GM23248 (cell line): ENCODE measurements at regions not wholly inside any gene's neighbourhood (a gene's known extent, or its start where the extent isn't known, plus 50 kb on each side); places are given as distances from the start of the nearest gene placed in this dataset.

ENCODE experiments used
- DNase-seq: peaks from one replicate; pipeline ENCODE4 v3.0.0-alpha.2; 2015
- H2AFZ ChIP-seq: fragments of 200-600 bp; sonication (generic); 2 replicates; pipeline ENCODE4 v1.6.1; 2016; ENCODE audit warnings: antibody characterized with exemption
- H3F3A ChIP-seq: fragments of 200-600 bp; sonication (generic); 2 replicates; pipeline ENCODE4 v1.6.1; 2016; ENCODE audit warnings: mild to moderate bottlenecking, antibody characterized with exemption, mixed run types; ENCODE audit not compliant: insufficient read depth
- H3K27ac ChIP-seq: fragments of 200-600 bp; sonication (generic); 2 replicates; pipeline ENCODE4 v1.5.1; 2016; ENCODE audit warnings: mild to moderate bottlenecking
- H3K27me3 ChIP-seq: fragments of 200-600 bp; sonication (generic); replicated peaks from 2 replicates; pipeline ENCODE4 v1.6.1; 2016; ENCODE audit warnings: mild to moderate bottlenecking; ENCODE audit not compliant: insufficient read depth
- H3K36me3 ChIP-seq: fragments of 200-600 bp; sonication (generic); 2 replicates; pipeline ENCODE4 v1.6.1; 2016; ENCODE audit warnings: low read depth, mild to moderate bottlenecking
- H3K4me1 ChIP-seq: fragments of 200-600 bp; sonication (generic); 2 replicates; pipeline ENCODE4 v1.6.1; 2016; ENCODE audit warnings: mild to moderate bottlenecking; ENCODE audit not compliant: insufficient read depth
- H3K4me2 ChIP-seq: fragments of 200-600 bp; sonication (generic); one replicate; pipeline ENCODE4 v1.6.1; 2016; ENCODE audit warnings: mild to moderate bottlenecking; ENCODE audit not compliant: unreplicated experiment
- H3K4me3 ChIP-seq: fragments of 200-600 bp; sonication (generic); 2 replicates; pipeline ENCODE4 v1.5.1; 2016; ENCODE audit warnings: mild to moderate bottlenecking
- H3K79me2 ChIP-seq: fragments of 200-600 bp; sonication (generic); 2 replicates; pipeline ENCODE4 v1.6.1; 2016; ENCODE audit warnings: mild to moderate bottlenecking; ENCODE audit not compliant: insufficient read depth
- H3K9ac ChIP-seq: fragments of 200-600 bp; sonication (generic); 2 replicates; pipeline ENCODE4 v1.6.1; 2016; ENCODE audit warnings: mild to moderate bottlenecking
- H3K9me2 ChIP-seq: fragments of 200-600 bp; sonication (generic); 2 replicates; pipeline ENCODE4 v1.6.1; 2016; ENCODE audit warnings: mixed run types, mild to moderate bottlenecking, moderate library complexity; ENCODE audit not compliant: insufficient read depth
- H3K9me3 ChIP-seq: fragments of 200-600 bp; sonication (generic); one replicate; pipeline ENCODE4 v1.6.1; 2017; ENCODE audit warnings: low read depth
- H4K20me1 ChIP-seq: fragments of 200-600 bp; sonication (generic); 2 replicates; pipeline ENCODE4 v1.6.0; 2016; ENCODE audit not compliant: insufficient read depth
- EZH2 ChIP-seq: fragments of 200-600 bp; sonication (generic); IDR thresholded peaks from 2 replicates; pipeline ENCODE4 v1.6.1; 2018; ENCODE audit warnings: antibody characterized with exemption, mild to moderate bottlenecking; ENCODE audit not compliant: insufficient read depth, poor library complexity, severe bottlenecking
- EZH2phosphoT487 ChIP-seq: fragments of 200-600 bp; sonication (generic); IDR thresholded peaks from 2 replicates; pipeline ENCODE4 v1.6.1; 2018; ENCODE audit warnings: antibody characterized with exemption, moderate library complexity, mild to moderate bottlenecking, low read depth; ENCODE audit not compliant: insufficient read depth
- WGBS, 2 experiments: methylation state at CpG; one replicate each; pipeline ENCODE4 v1.1.6; 2015 to 2017; ENCODE audit warnings: low lambda C conversion rate in 2 of 2, low coverage in 1 of 2; ENCODE audit errors: missing lambda C conversion rate in 2 of 2; 5-methylcytosine and 5-hydroxymethylcytosine counted together
- in situ Hi-C: fragments of 300-500 bp; cut with MboI; formaldehyde crosslinking; loops from 2 replicates; pipeline ENCODE4 v1.15.0; 2020

DNA sequence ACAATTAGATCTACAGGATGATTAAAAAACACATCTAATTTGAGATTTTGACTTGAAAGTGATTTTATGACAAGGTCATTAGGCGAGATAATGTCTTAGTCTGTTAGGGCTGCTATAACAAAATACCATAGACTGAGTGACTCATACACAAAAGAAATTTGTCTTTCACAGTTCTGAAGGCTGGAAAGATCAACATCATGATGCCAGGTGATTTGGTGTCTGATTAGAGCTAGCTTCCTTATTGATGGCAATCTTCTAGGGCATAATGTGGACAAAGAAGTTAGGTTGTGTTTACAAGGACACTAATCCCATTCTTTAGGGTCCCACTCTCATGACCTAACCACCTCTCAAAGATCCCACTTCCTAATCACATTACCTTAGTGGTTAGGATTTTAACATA lies 256.7 kb downstream of the TUSC1 start:
- 5 to 12% methylated on average over 1 of the region's 1 CpG for WGBS, 2 experiments
- DNase-seq, result no peak
- Histone ChIP-seq H3K4me3 (no peak overlapping the region), H3K9me3 (no peaks in the 10 kb centered on the region), H3K4me2 (no peak overlapping the region), H3K27me3 (no peaks in the 10 kb centered on the region), H3K9ac (no peak overlapping the region), H3K9me2 (no peaks in the 10 kb centered on the region), H3K4me1 (no peaks in the 10 kb centered on the region), H3F3A (no peaks in the 10 kb centered on the region), H3K79me2 (no peaks in the 10 kb centered on the region), H4K20me1 (no peaks in the 10 kb centered on the region), H3K27ac (no peak overlapping the region), H3K36me3 (no peaks in the 10 kb centered on the region), H2AFZ (no peak overlapping the region)
- no peak for TF ChIP-seq EZH2
- no peak for TF ChIP-seq EZH2phosphoT487
- in situ Hi-C loops, result no loop called here

DNA sequence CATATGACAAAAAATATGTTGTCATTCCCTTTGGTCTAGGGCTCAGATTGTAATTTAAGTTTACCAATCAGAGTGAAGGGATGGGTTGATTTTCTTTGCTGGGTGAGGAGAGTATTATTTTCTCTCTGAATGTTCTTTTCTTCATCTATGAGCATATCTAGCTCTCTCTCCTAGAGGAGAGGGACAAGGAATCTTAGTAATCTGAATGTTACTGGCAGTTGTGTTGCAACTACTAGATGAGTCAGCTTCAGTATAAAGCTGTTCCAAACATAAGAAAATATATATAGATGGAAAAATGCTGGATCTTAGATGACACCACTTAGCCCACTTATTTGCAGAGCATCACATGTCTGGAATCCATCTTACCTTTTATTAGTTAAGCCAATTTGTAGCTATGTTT lies 259.3 kb downstream of the TUSC1 start:
- Histone ChIP-seq H3K9ac (no peak overlapping the region), H3K9me3 (no peaks in the 10 kb centered on the region), H3K4me2 (no peak overlapping the region), H3K9me2 (no peaks in the 10 kb centered on the region), H3K79me2 (no peaks in the 10 kb centered on the region), H3K27ac (no peak overlapping the region), H4K20me1 (no peaks in the 10 kb centered on the region), H3F3A (no peaks in the 10 kb centered on the region), H3K4me3 (no peak overlapping the region), H2AFZ (no peak overlapping the region), H3K36me3 (no peaks in the 10 kb centered on the region), H3K4me1 (no peaks in the 10 kb centered on the region), H3K27me3 (no peaks in the 10 kb centered on the region)
- TF ChIP-seq EZH2phosphoT487, result no peak
- no peak for TF ChIP-seq EZH2
- peak; percentile 0 for DNase-seq
- in situ Hi-C loops, result no loop called here

DNA sequence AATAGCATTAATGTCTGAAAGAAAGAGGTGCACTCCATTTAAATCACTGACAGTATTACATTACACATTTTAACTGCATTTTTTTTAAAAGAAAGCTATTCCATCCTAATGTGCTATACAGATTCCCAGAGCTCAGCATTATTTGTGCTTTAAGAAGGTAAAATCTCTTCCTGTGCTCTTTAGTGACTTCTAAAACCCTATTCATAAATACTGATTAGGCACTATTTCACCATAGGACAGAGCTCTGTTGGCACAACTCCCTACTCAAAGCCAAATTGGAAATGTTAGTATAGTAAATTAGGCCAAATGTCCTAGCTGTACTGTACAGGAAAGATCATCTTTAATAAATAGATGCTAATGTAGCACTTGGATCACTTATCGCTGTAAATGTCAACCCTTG lies 262.5 kb downstream of the TUSC1 start:
- no peak overlapping the region for H3K4me2 ChIP-seq
- H4K20me1 ChIP-seq, result no peaks in the 10 kb centered on the region
- H3F3A ChIP-seq, result no peaks in the 10 kb centered on the region
- H3K9me3 ChIP-seq, result no peaks in the 10 kb centered on the region
- no peak for DNase-seq
- H3K9ac ChIP-seq, result no peak overlapping the region
- TF ChIP-seq EZH2 (no peak), EZH2phosphoT487 (no peak)
- H3K27ac ChIP-seq, result no peak overlapping the region
- H3K9me2 ChIP-seq, result no peaks in the 10 kb centered on the region
- H3K4me3 ChIP-seq, result no peak overlapping the region
- H2AFZ ChIP-seq, result no peak overlapping the region
- WGBS, 2 experiments, result 0 to 2% methylated on average over 1 of the region's 1 CpG
- H3K79me2 ChIP-seq, result no peaks in the 10 kb centered on the region
- H3K27me3 ChIP-seq, result no peaks in the 10 kb centered on the region
- in situ Hi-C loops, result no loop called here
- no peaks in the 10 kb centered on the region for H3K4me1 ChIP-seq
- H3K36me3 ChIP-seq, result no peaks in the 10 kb centered on the region

DNA sequence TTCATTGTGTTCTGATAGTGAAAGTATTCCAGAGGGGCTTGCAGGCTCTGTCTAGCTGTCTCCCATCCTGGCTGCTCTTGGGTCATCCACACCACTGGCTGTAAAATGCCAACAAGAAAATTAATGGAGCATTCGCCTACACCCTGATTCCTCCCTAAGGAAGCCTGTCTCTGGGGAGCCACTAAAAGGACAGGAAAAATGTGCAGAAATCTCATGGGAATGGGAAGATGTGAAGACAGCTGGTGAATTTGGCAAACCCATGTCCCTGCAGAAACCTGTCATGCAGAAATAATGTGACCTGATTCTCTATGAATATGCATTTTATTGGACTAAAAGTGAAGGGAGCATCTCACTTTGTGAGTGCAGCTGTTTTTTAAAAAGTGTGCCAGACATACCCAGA lies 265.6 kb downstream of the TUSC1 start:
- TF ChIP-seq EZH2phosphoT487, result no peak
- no peak for TF ChIP-seq EZH2
- Histone ChIP-seq H3K27ac (no peak overlapping the region), H2AFZ (no peak overlapping the region), H3K4me1 (no peaks in the 10 kb centered on the region), H4K20me1 (no peaks in the 10 kb centered on the region), H3K79me2 (no peaks in the 10 kb centered on the region), H3K9me3 (no peaks in the 10 kb centered on the region), H3K4me2 (no peak overlapping the region), H3K9ac (no peak overlapping the region), H3K36me3 (no peaks in the 10 kb centered on the region), H3K27me3 (no peaks in the 10 kb centered on the region), H3F3A (no peaks in the 10 kb centered on the region), H3K4me3 (no peak overlapping the region), H3K9me2 (no peaks in the 10 kb centered on the region)
- in situ Hi-C loops, result no loop called here
- 19 to 21% methylated on average over 1 of the region's 1 CpG for WGBS, 2 experiments
- DNase-seq, result no peak

DNA sequence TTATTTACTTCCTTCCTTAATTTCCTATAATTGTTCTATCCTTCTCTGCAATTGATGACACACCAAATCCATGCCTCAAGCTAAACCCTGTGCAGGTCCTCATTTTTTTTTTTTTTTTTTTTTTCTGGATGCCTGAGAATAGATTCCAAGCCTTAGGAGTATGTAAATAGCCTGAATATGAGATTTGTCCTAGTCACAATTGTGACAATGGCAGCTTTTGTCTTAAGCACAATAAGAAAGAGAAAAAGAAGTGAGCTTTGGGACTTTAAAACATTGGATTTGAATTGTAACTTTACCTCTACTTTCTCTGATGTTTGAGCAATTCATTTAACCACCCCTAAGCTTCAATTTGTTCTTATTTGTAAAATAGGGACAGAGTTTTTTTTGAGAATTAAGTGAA lies 280.5 kb downstream of the TUSC1 start:
- no peaks in the 10 kb centered on the region for H3K4me1 ChIP-seq
- H3K27me3 ChIP-seq, result no peaks in the 10 kb centered on the region
- H3K9ac ChIP-seq, result no peak overlapping the region
- H3K27ac ChIP-seq, result no peak overlapping the region
- H3K36me3 ChIP-seq, result no peaks in the 10 kb centered on the region
- no peaks in the 10 kb centered on the region for H4K20me1 ChIP-seq
- no peak for DNase-seq
- no peaks in the 10 kb centered on the region for H3K79me2 ChIP-seq
- H3K9me3 ChIP-seq, result no peaks in the 10 kb centered on the region
- no peak overlapping the region for H3K4me3 ChIP-seq
- no peak overlapping the region for H2AFZ ChIP-seq
- H3K4me2 ChIP-seq, result no peak overlapping the region
- in situ Hi-C loops, result no loop called here
- no peaks in the 10 kb centered on the region for H3F3A ChIP-seq
- TF ChIP-seq EZH2phosphoT487 (no peak), EZH2 (no peak)
- no peaks in the 10 kb centered on the region for H3K9me2 ChIP-seq
